Testis (tissue), 2 donors: ENCODE measurements at regions not wholly inside any gene's neighbourhood (a gene's known extent, or its start where the extent isn't known, plus 50 kb on each side); places are given as distances from the start of the nearest gene placed in this dataset.

ENCODE experiments used
- POLR2A ChIP-seq: fragments of 450-650 bp; IDR thresholded peaks from one replicate; pipeline ENCODE4 v1.6.1; 2017; ENCODE audit warnings: antibody characterized with exemption, mild to moderate bottlenecking, moderate library complexity
- TF ChIP-seq, protein P1 (sequence below), 3 experiments: fragments of 450-650 bp in 2 of 3; fragments of 200-600 bp in 1 of 3; sonication (generic) in 1 of 3; IDR thresholded peaks; one replicate each; pipeline ENCODE4 v1.5.1; 2016 to 2019; ENCODE audit warnings: antibody characterized with exemption in 3 of 3, mild to moderate bottlenecking in 2 of 3, moderate library complexity in 1 of 3

DNA sequence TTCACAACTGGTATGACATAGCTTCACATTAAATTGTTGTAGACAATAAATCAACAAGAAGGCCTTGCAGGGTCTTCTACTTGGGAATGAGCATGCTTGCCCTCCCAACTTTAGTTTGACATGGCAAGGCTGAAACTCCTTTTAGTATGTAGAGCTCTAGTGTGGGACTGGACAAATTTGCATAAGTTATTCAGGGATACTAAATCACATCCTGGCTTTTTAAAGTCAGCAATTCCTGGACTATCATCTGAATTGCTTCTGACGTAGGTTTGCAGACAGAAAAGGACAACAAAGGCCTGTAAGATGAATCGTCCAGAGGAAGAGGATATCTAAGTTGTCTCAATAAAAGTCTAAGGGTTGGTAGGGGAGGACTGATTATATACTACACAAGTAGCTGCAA is 123.0 kb upstream of the MAGEB16 start:
- TF ChIP-seq POLR2A, result no peak
- TF ChIP-seq, protein P1, sequence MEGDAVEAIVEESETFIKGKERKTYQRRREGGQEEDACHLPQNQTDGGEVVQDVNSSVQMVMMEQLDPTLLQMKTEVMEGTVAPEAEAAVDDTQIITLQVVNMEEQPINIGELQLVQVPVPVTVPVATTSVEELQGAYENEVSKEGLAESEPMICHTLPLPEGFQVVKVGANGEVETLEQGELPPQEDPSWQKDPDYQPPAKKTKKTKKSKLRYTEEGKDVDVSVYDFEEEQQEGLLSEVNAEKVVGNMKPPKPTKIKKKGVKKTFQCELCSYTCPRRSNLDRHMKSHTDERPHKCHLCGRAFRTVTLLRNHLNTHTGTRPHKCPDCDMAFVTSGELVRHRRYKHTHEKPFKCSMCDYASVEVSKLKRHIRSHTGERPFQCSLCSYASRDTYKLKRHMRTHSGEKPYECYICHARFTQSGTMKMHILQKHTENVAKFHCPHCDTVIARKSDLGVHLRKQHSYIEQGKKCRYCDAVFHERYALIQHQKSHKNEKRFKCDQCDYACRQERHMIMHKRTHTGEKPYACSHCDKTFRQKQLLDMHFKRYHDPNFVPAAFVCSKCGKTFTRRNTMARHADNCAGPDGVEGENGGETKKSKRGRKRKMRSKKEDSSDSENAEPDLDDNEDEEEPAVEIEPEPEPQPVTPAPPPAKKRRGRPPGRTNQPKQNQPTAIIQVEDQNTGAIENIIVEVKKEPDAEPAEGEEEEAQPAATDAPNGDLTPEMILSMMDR (IDR thresholded peaks at IDR 0.05), result no peak
